M059J (cell line): ENCODE measurements at regions not wholly inside any gene's neighbourhood (a gene's known extent, or its start where the extent isn't known, plus 50 kb on each side); places are given as distances from the start of the nearest gene placed in this dataset.

Experiments
- DNase-seq: peaks from one replicate; pipeline ENCODE4 v3.0.0-alpha.2; 2012; ENCODE audit warnings: low read depth

DNA sequence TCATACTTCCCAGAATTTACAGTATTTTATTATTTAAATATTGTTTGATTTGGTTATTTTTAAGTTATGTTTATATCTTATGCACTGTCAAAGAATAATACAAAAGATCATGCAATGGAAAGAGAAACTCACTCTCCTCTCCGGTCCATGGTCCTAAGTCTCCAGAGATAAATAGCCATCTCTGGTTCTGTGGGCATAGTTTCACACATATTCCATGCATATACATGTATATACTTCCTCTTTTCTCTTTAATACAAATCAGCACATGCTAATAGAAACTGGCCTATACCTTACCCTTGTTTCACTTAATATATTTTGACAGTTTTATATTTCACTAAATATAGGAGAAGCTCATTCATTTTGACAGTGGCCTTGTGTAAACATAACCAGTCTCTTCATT, 901.7 kb upstream of the CITED2 start:
- no peak for DNase-seq

- peak; percentile 61 for DNase-seq
These were observed 901.3 kb upstream of the CITED2 start for GRCh38 chr6:140275725-140276124.

DNA sequence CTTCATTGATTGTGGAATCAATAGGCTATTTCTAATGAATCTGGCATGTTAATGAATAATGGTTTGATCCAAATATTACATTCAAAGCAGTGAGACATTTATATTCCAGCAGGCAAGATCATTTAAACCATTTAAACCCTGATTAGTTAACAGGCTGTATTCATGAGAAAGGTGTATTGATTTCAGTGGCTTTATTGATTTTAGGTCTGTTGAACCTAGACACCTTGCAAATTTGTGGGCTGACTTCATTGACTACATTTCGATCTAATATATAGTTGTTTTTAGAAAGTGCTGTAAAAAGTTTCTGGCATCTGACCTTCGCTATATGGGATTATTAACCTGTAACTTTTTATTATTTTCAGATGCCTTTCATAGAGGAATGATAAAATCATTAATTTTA, 900.1 kb upstream of the CITED2 start:
- DNase-seq = no peak

- DNase-seq = no peak
These were observed 897.4 kb upstream of the CITED2 start for GRCh38 chr6:140271759-140272377.

DNA sequence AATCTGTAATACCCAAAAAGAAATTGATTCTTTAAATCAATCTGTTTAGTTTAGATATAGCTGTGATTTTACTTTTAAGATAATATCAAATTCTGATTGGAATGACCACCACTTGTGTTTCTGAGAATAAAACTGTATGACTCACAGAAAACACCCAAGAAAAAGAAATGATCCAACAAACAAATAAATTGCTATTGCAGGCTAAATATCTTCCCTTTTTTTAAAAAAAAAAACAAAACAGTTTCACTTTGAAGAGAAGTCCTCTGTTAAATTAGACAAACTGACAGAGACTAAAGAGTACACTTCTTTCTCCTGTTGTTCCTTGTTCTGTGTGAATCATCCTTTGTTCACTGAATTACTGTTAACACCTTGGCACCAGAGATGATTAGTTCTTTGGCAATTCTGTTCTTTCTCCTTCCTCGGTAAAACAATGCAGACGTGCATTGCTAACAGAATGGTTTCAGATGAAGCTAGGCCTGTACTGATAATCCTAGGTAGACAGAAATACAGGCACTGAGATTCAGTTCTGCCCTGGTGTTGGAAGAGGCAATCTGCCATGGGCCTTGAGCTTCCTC, 895.2 kb upstream of the CITED2 start:
- DNase-seq = peak; percentile 36

DNA sequence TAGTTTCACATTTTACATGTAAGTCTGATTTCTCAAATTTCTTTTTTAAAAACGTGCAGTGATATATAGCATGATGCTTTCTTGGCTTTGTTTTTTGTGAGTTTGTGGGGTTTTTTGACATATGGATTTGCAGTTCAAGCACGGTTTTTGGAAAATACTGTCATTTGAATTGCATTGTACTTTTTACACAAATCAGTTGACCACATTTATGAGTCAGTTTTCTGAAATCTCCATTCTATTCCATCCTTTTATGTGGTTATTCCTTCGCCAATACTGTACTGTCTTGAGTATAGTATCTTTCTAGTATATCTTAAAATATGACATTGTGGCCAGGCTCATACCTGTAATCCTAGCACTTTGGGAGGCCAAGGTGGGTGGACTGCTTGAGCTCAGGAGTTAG, 890.0 kb upstream of the CITED2 start:
- DNase-seq = peak; percentile 69

GRCh38 chr6:140258302-140258701, 883.9 kb upstream of the CITED2 start:
- peak; percentile 91 for DNase-seq

GRCh38 chr6:140256248-140256647, 881.8 kb upstream of the CITED2 start:
- peak; percentile 84 for DNase-seq

DNA sequence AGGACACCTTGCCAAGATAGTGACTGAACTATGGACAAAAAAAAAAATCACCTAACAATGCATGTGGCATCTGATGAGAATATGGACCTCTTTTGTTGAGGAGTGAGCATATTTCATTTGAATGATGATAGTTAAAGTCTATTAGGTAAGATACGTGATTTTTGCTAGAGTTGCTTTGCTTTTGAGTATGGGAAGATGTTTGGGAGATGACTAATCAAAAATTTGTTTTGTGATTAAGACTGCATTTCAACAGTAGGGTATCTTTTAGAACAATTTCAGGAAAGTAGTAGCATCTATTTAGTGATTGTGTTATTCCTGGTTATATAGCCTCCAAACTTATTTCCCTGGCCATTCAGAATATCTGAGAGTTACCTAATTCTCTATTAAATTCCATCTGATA, 878.6 kb upstream of the CITED2 start:
- peak; percentile 63 for DNase-seq

- no peak for DNase-seq
These were observed 877.7 kb upstream of the CITED2 start for GRCh38 chr6:140252099-140252498.

DNA sequence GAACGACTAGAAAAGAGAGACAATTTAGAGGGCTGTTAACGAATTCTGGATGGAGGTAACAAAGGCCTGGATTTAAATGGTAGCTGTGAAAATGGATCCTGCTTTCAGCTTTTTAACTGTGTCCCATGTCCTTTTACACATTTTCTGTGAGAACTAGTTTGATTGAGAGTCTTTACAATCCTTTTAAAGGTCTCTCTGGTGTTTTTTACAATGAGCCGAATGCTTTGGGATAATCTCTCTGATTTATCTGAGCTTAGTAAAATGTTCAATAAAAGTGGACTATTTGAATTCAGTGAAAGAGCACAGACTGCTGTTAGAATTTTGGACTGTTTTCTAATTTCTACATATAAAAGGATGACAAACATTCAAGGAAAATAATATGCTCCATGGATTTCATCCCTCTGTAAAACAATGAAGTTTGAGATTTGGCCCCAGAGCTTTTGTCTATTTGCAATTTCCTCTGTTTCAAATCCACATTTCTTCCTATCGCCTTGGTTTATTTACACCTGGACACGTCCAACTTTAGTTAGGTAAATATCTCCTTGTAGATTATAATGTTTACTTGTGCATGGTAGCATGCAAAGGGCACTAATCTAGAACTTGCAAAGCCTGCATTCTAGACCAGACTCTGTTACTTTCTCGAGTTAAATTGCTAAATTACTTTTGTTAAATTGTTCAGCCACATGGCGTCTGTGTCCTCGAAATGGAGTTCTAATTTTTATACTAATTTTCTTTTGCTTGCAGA, 871.0 kb upstream of the CITED2 start:
- no peak for DNase-seq

DNA sequence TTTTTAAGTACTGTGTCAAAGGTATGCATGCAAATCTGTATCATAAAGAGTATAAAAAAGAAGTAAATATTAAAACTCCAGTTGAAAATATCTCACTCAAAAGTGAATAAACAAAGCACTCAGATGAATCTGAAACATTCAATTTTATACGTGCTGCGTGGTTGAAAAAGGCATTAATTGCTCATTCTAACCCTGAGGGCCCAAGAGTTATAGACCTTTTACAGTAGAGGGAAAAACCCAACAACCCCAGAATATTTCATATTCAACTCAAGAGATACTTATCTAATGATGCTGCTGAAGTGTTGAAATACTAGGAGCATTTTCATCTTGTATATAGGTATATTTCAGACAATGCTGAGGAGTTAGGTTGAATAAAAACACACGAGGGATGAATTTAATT, 862.8 kb upstream of the CITED2 start:
- peak; percentile 57 for DNase-seq

DNA sequence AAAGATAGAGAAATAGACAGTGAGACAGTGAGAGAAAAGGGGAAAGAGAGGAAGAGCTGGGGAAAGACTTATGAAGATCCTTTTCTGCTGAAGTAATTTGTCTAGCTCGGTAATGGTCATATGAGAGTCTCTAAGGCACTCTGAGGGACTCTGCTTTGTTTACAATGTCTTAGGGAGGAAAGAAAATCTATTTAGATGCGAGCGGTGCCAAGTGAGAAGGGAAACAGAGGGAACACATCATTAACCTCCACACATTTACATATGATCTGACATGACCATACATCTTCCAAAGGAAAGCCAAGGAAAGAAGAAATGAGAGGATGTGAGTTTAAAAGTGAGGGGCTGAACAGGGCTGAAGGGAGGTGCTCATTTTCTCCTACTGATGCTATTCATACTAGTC, 862.3 kb upstream of the CITED2 start:
- no peak for DNase-seq

DNA sequence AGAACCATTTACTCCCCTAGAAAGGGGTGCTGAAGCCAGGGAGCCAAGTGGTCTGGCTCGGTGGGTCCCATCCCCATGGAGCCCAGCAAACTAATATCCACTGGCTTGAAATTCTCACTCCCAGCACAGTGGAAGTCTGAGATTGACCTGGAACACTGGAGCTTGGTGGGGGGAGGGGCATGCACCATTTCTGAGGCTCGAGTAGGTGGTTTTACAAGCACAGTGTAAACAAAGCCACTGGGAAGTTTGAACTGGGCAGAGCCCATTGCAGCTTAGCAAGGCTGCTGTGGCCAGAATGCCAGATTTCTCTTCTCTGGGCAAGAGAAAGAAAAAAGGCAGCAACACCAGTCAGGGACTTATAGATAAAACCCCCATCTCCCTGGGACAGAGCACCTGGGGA, 855.8 kb upstream of the CITED2 start:
- DNase-seq = peak; percentile 25

DNA sequence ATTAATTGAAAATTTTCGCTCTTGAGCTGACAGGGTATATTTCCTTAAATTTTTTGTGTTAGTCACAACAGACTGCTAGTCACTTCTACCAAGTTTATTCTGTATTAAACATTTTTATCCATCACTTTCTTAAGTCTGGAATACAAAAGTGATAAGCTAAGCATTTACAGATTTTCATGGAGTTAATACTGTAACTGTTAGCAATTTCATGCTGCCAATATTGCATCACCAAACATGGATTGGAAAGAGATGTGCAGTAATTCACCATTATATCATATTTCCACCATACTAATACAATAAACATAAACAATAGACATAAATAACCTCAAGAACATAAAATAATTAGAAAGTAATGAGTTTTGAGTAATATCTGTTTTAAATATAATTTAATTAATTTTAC, 854.0 kb upstream of the CITED2 start:
- DNase-seq = no peak

DNA sequence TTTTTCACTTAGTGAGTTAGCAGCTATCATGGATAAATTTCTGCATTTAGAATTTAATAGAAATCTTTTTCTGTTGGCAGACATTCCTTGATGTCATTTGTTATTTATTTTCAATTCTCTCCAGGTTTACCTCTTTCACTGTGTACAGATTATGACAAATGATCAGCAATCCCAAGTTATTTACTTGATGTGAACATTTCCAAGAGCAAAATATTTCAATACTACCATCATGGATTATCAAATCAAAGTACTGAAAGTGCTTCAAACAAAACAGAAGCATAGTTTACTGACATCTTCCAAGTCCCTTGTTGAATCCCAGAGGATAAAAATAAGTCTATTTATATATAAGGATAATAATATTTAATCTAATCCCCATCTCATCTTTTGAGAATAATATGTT, 852.2 kb upstream of the CITED2 start:
- no peak for DNase-seq

DNA sequence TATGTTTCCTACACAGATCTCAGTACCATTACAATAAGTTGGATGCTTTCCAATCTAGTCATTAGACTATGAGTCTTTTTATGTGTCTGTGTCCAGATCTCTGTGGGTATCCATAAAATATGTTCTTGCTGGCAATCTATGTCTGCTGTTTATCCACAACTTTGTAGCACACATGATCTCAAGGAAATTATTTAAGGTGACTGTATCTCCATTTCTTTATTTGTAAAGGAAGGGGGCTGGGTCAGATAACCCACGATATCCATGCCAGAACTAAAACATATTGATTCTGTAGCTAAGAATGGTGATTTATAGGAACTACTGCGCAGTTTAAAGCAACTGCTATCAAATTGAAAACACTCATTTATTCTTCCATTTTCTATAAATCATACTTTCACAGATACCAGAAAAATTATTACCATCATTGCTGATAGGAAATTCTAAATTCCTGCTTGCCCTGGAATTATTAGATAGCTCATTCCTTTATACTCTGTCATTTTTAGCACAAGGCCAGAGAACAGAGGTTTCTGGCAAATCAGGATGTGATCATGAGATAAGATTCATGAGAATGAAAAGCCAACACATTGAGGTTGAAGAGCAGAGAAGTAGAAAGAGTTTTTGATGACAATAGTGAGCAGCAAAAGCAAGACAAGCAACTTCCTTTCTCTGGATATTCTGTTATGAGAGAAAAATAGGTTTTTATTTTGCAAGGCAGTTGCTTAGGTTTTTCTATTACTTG, 851.4 kb upstream of the CITED2 start:
- DNase-seq = peak; percentile 78

DNA sequence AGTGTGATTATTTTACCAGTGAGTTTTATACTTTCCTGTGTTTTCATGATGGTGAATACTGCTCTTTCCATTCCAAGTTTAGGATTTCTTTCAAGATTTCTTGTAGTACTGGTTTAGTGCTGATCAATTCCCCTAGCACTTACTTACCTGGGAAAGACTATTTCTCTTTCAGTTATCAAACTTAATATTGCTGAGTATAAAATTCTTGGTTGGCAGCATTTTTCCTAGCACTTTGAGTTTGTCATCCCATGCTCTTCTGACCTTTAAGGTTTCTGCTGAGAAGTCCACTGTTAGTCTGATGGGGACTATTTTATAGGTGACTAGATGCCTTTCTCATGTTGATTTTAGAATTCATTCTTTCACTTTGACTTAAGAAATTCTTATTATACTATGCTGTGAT, 842.8 kb upstream of the CITED2 start:
- no peak for DNase-seq

- no peak for DNase-seq
These were observed 835.3 kb upstream of the CITED2 start for GRCh38 chr6:140209775-140210174.

GRCh38 chr6:140208286-140208685, 833.8 kb upstream of the CITED2 start:
- DNase-seq = no peak

DNA sequence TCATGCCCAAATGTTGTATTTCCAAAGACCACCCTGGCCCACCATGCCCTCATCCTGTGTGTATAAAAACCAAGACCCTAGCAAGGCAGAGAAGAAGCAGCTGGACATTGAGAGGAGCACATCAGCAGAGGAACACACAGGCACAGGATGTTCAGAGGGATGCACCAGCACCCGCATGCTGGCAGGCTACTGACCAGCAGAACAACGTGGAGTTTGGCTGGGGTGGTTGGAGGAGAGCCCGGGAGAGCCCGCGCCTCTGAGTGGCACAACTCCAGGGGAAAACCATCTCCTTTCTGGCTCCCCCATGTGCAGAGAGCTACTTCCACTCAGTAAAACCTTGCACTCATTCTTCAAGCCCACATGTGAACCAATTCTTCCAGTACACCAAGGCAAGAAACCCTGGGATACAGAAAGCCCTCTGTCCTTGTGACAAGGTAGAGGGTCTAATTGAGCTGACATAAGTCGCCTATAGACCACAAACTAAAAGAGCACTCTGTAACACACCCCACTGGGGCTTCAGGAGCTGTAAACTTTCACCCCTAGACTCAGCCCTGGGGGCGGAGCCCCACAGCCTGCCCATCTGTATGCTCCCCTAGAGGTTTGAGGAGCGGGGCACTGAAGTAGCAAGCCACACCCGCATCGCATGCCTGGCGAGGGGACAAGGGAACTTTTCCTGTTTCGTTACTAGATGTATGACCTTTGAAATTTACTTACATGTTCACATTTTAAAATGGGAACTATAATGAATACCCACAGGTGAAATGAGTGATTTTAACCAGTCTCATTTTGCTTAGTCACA, 831.5 kb upstream of the CITED2 start:
- DNase-seq = no peak

GRCh38 chr6:140204154-140204553, 829.7 kb upstream of the CITED2 start:
- no peak for DNase-seq
